ENCODE measurements at regions not wholly inside any gene's neighbourhood (a gene's known extent, or its start where the extent isn't known, plus 50 kb on each side); places are given as distances from the start of the nearest gene placed in this dataset.

DNA sequence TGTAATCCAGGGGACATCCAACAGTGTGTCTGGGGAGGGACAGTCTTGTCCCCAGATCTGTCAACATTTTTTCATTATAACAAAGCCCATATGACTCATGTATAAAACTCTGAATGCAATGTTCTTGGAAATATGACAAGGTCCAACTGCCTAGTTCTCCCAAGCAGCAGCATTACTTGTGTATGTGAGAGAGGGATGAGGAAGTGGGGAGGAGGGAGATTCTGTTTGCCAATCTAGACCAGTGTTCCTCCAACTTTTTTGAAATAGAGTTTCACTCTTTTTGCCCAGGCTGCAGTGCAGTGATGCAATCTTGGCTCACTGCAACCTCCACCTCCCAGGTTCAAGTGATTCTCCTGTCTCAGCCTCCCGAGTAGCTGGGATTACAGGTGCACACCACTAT is 394.8 kb downstream of the DHX35 start:
- Histone ChIP-seq H3K27me3 (ENCODE audit: insufficient read depth, low read length, poor library complexity, severe bottlenecking) (no peaks in the 10 kb centered on the region), H2AFZ (ENCODE audit: low read length) (no peak overlapping the region), H3K4me2 (ENCODE audit: low read depth, low read length, poor library complexity, severe bottlenecking) (no peak overlapping the region)

DNA sequence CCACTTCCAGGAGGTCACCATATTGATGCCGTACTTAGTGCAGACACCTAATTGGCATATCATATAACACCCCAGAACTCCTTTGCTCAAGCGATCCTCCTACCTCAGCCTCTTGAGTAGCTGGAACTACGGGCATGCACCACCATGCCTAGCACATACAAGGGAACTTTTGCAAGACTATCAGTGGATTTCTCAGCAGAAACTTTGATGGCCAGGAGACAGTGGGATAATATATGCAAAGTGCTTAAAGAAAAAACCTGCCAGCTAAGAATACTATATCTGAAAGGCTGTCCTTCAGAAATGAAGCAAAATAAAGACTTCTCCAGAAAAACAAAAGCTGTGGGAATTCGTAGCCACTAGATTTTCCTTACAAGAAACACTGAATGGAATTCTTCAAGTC is 387.1 kb downstream of the DHX35 start:
- no peak for TF ChIP-seq EZH2phosphoT487 (IDR thresholded peaks at IDR 0.05; ENCODE audit: borderline replicate concordance)
- TF ChIP-seq, protein P1, sequence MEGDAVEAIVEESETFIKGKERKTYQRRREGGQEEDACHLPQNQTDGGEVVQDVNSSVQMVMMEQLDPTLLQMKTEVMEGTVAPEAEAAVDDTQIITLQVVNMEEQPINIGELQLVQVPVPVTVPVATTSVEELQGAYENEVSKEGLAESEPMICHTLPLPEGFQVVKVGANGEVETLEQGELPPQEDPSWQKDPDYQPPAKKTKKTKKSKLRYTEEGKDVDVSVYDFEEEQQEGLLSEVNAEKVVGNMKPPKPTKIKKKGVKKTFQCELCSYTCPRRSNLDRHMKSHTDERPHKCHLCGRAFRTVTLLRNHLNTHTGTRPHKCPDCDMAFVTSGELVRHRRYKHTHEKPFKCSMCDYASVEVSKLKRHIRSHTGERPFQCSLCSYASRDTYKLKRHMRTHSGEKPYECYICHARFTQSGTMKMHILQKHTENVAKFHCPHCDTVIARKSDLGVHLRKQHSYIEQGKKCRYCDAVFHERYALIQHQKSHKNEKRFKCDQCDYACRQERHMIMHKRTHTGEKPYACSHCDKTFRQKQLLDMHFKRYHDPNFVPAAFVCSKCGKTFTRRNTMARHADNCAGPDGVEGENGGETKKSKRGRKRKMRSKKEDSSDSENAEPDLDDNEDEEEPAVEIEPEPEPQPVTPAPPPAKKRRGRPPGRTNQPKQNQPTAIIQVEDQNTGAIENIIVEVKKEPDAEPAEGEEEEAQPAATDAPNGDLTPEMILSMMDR (conservative IDR thresholded peaks at IDR 0.05; ENCODE audit: low read length) = no peak
- H3K27me3 ChIP-seq (ENCODE audit: insufficient read depth, low read length, poor library complexity, severe bottlenecking) = no peaks in the 10 kb centered on the region
- no peaks in the 10 kb centered on the region for H3K79me2 ChIP-seq (ENCODE audit: insufficient read depth, low read length)
- H3K9me2 ChIP-seq (replicated peaks; ENCODE audit: low read depth, low read length) = no peaks in the 10 kb centered on the region
- H3K9ac ChIP-seq (ENCODE audit: low read depth, low read length, poor library complexity, severe bottlenecking) = no peak overlapping the region
- no peak overlapping the region for H3K4me3 ChIP-seq (ENCODE audit: low read length, poor library complexity, severe bottlenecking)
- H3K36me3 ChIP-seq (ENCODE audit: insufficient read depth, low read length) = no peaks in the 10 kb centered on the region
- H3K9me3 ChIP-seq (ENCODE audit: insufficient read depth, low read depth, low read length) = no peaks in the 10 kb centered on the region; the same call in 1 of the 2 replicates
- no peaks in the 10 kb centered on the region for H4K20me1 ChIP-seq (ENCODE audit: insufficient read depth, low read length, poor library complexity, severe bottlenecking)
- no peaks in the 10 kb centered on the region for H3K4me1 ChIP-seq (ENCODE audit: insufficient read depth, low read length, poor library complexity, severe bottlenecking)
- H3F3A ChIP-seq (ENCODE audit: low read depth) = no peaks in the 10 kb centered on the region
- no peak overlapping the region for H2AFZ ChIP-seq (ENCODE audit: low read length)
- H3K4me2 ChIP-seq (ENCODE audit: low read depth, low read length, poor library complexity, severe bottlenecking) = no peak overlapping the region

More for the DNA sequence above, 394.8 kb downstream of the DHX35 start:
- H3K9me3 ChIP-seq (ENCODE audit: insufficient read depth, low read depth, low read length) = no peaks in the 10 kb centered on the region
- no peaks in the 10 kb centered on the region for H3K36me3 ChIP-seq (ENCODE audit: insufficient read depth, low read length)
- H3K9me2 ChIP-seq (replicated peaks; ENCODE audit: low read depth, low read length) = no peaks in the 10 kb centered on the region
- no peaks in the 10 kb centered on the region for H3K79me2 ChIP-seq (ENCODE audit: insufficient read depth, low read length)
- no peak overlapping the region for H3K9ac ChIP-seq (ENCODE audit: low read depth, low read length, poor library complexity, severe bottlenecking)
- H4K20me1 ChIP-seq (ENCODE audit: insufficient read depth, low read length, poor library complexity, severe bottlenecking) = no peaks in the 10 kb centered on the region
- TF ChIP-seq, protein P1 (conservative IDR thresholded peaks at IDR 0.05; ENCODE audit: low read length) = no peak
- TF ChIP-seq EZH2phosphoT487 (IDR thresholded peaks at IDR 0.05; ENCODE audit: borderline replicate concordance) = no peak
- no peaks in the 10 kb centered on the region for H3F3A ChIP-seq (ENCODE audit: low read depth)
- no peak overlapping the region for H3K4me3 ChIP-seq (ENCODE audit: low read length, poor library complexity, severe bottlenecking)
- no peaks in the 10 kb centered on the region for H3K4me1 ChIP-seq (ENCODE audit: insufficient read depth, low read length, poor library complexity, severe bottlenecking)

DNA sequence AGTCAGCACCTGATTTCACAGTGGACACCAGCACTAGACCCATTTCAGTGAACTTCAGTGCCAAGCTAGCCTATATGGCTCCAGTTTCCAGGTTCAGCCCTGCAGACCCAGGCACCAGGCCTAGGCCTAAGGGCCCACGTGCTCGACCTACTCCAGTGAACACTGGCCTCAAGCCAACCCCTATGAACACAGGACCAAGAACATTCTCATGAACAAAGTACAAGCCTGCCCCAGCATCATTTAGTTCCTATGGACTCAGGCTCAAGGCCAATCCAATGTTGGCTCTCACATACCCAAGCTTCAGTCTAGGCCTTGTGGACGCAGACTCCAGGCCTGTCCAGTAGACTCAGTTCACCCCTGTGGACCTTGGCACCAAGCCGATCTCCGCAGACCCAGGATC is 385.5 kb downstream of the DHX35 start:
- H3F3A ChIP-seq (ENCODE audit: low read depth) = no peaks in the 10 kb centered on the region
- H3K9me2 ChIP-seq (replicated peaks; ENCODE audit: low read depth, low read length) = no peaks in the 10 kb centered on the region
- H3K4me3 ChIP-seq (ENCODE audit: low read length, poor library complexity, severe bottlenecking) = no peak overlapping the region
- H3K9me3 ChIP-seq (ENCODE audit: insufficient read depth, low read depth, low read length) = no peaks in the 10 kb centered on the region; the same call in 1 of the 2 replicates
- TF ChIP-seq EZH2phosphoT487 (IDR thresholded peaks at IDR 0.05; ENCODE audit: borderline replicate concordance) = no peak
- TF ChIP-seq, protein P1 (conservative IDR thresholded peaks at IDR 0.05; ENCODE audit: low read length) = no peak
- no peaks in the 10 kb centered on the region for H4K20me1 ChIP-seq (ENCODE audit: insufficient read depth, low read length, poor library complexity, severe bottlenecking)
- H3K4me1 ChIP-seq (ENCODE audit: insufficient read depth, low read length, poor library complexity, severe bottlenecking) = no peaks in the 10 kb centered on the region
- no peaks in the 10 kb centered on the region for H3K27me3 ChIP-seq (ENCODE audit: insufficient read depth, low read length, poor library complexity, severe bottlenecking)
- no peak overlapping the region for H2AFZ ChIP-seq (ENCODE audit: low read length)
- H3K36me3 ChIP-seq (ENCODE audit: insufficient read depth, low read length) = no peaks in the 10 kb centered on the region
- H3K9ac ChIP-seq (ENCODE audit: low read depth, low read length, poor library complexity, severe bottlenecking) = no peak overlapping the region
- no peaks in the 10 kb centered on the region for H3K79me2 ChIP-seq (ENCODE audit: insufficient read depth, low read length)
- no peak overlapping the region for H3K4me2 ChIP-seq (ENCODE audit: low read depth, low read length, poor library complexity, severe bottlenecking)
